GM19193 (cell line): ENCODE measurements at regions not wholly inside any gene's neighbourhood (a gene's known extent, or its start where the extent isn't known, plus 50 kb on each side); places are given as distances from the start of the nearest gene placed in this dataset.

ENCODE experiments used
- POLR2A ChIP-seq: IDR thresholded peaks from 4 replicates; pipeline ENCODE4 v1.6.1; 2011; ENCODE audit not compliant: insufficient read depth, insufficient read length; ENCODE audit errors: extremely low read depth

- TF ChIP-seq POLR2A, result no peak
Observed at GRCh38 chr11:116601814-116602636, 170.8 kb downstream of the BUD13 start.

DNA sequence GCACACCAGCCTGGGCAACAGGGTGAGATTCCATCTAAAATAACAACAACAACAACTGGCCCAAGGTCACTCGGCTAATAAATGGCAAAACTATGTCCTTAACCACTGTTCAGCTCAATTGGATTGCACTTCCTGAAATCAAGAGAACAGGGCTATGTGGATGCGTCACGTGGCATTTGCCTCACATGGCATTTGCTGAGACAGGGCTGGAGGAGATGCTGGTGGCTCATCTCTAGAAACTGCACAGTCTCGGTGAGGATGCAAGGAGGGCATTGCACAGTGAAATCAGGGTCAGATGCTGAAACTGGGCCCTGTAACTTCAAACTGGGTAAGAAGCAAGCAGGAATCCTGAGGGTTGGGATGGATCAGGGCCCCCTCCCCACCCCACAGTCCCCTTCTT is 171.9 kb downstream of the BUD13 start:
- no peak for TF ChIP-seq POLR2A

GRCh38 chr11:116598556-116598955 is 174.2 kb downstream of the BUD13 start:
- TF ChIP-seq POLR2A, result no peak

DNA sequence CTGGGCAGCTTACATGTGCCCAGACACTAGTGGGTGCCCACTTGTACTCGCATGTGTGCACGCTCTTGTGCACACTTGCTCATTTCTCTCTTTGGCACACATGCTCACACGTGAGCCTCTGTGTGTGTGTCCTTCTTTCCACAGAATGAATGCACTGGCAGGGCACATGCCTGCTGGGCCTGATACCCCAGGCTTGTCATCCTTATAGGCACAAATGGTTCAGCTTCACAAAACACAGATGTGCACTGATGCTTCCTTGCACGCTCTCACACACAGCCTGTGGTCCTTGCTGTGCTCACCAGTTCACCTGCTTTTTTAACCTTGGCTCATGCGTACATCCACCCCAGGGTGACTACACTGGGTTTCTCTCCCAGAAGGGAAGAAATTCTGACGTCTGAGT is 174.8 kb downstream of the BUD13 start:
- TF ChIP-seq POLR2A, result no peak

DNA sequence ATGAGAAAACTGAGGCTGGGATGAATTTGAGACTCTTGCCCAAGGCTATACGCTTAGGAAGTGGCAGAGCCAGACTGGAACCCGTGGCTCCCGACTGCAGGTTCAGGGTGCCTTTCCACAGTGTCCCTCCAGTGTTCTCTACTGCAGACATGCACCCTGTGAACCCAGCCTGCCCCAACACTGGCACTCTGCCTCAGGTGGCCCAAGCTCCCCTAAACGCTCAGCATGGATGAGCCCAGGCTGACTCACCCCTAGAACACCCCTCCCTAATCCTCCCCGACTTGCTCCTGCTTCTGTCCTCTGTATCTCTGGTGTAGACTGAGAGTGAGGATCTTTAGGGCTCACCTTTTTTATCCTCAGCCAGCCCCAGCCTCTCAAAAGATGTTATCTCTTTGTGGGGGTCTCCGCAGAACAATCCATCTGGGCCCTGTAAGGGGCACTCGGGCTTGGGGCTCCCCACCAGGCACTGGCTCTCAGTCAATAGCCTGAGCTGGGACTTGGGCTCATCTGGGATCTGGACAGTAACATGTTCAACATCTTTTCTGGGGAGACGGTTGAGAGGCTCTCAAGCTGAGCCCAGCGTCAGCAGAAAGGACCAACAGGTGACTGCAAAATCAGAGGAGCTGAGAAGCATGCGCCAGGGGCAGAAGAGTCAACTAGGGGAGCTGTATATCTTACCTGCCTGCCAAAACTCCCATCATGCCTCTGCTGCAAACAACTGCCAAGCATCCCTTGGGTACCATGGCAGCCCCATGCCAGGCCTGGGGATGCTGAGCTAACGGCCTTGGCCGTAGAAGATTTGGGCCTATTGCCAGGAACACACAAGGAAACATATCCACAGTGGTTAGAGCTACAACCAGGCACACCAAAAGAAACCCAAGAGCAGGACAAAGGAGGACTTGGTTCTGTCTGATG is 176.2 kb downstream of the BUD13 start:
- no peak for TF ChIP-seq POLR2A

DNA sequence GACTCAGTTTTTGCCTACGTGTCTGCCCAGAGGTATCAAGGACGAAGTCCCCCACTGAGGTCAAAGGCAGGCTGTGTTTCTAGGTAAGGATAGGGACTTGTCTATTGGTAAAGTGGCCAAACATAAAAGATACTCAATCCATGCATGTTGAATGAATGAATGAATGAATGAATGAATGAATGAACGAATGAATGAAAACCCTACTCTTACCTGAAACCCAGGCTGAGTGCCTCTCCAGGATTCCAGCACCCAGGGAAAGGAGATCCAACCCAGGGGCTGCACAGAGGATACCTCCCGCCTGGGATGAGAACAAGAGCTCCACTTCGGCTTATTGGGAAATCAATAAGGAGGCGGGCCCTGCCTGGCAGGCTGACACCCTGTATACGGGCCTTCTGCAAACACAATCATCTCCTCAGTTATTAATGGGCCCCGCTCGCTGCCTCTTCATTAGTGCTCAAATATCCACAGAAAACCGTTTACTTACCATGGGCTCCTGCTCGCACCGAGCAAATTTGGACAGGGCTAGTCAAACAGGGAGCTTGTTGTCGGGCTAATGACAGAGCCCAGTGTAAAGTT is 177.4 kb downstream of the BUD13 start:
- TF ChIP-seq POLR2A, result no peak

- TF ChIP-seq POLR2A, result no peak
Observed at GRCh38 chr11:116590844-116591570, 181.8 kb downstream of the BUD13 start.

DNA sequence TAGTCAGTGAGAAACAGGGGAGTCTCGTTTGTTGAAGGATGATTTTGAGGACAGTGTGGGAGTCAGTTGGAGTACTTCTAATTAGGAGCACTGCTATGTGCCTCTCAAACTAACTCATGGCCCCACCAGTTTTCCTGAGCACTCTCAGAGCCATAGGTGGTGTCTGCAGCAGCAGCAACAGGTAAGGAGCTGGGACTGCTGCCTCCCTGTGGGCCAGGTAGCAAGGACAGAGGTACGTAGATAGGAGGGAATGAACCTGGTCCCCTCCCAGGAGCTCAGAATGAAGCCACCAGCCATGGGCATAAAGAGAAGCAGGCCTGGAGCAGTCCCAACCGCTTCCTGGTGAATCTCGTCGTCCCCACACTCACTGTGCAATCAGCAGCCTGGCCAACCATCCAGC is 183.4 kb downstream of the BUD13 start:
- TF ChIP-seq POLR2A, result no peak

- no peak for TF ChIP-seq POLR2A
Observed at GRCh38 chr11:116586392-116586791, 186.4 kb downstream of the BUD13 start.

DNA sequence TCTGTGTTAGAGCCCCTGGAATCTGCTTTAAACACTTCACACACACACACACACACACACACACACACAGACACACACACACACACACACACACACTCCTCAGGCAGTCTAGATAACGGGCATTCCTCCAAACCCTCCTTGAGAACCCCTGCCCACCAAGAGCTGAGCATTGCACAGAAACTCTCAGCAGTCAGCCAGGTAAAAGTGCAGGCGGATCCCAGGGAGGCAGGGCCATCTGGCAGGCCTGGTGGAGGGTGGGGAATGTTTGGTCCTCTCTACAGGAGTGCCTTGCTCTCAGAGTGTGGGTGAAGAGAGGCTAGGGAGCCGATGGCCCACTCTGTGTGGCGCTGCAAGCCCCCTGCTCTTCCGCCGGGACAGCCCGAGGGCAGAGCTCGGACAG is 190.2 kb downstream of the BUD13 start:
- no peak for TF ChIP-seq POLR2A

GRCh38 chr11:116581349-116581748 is 191.4 kb downstream of the BUD13 start:
- no peak for TF ChIP-seq POLR2A

- TF ChIP-seq POLR2A, result no peak
Observed at GRCh38 chr11:116580799-116581198, 192.0 kb downstream of the BUD13 start.

GRCh38 chr11:116579857-116580727 is 192.7 kb downstream of the BUD13 start:
- TF ChIP-seq POLR2A, result no peak

- no peak for TF ChIP-seq POLR2A
Observed at GRCh38 chr11:116579031-116579653, 193.6 kb downstream of the BUD13 start.

GRCh38 chr11:116577956-116578355 is 194.8 kb downstream of the BUD13 start:
- TF ChIP-seq POLR2A, result no peak
